Spleen (tissue), 11 donors: ENCODE measurements at regions not wholly inside any gene's neighbourhood (a gene's known extent, or its start where the extent isn't known, plus 50 kb on each side); places are given as distances from the start of the nearest gene placed in this dataset.

Experiments
- DNase-seq: peaks from one replicate; pipeline ENCODE4 v3.0.0-alpha.2; 2020
- H3K27ac ChIP-seq, 8 donors: fragments of 200-600 bp; sonication (generic) in 7 of 8; 1 replicate in 4 of 8; 2 replicates in 4 of 8; pipeline versions ENCODE4 v1.5.0 to v1.8.0; 2016 to 2021; ENCODE audit warnings: inconsistent platforms in 4 of 8, mild to moderate bottlenecking in 4 of 8, moderate library complexity in 1 of 8
- H3K27me3 ChIP-seq, 7 donors: fragments of 200-600 bp; sonication (generic) in 6 of 7; replicated peaks in 1 of 7; 1 replicate in 4 of 7; 2 replicates in 3 of 7; pipeline versions ENCODE4 v1.5.0 to v1.8.0; 2016 to 2021; ENCODE audit warnings: inconsistent platforms in 3 of 7, mild to moderate bottlenecking in 1 of 7
- H3K36me3 ChIP-seq, 6 donors: fragments of 200-600 bp; sonication (generic) in 5 of 6; 1 replicate in 4 of 6; 2 replicates in 2 of 6; pipeline versions ENCODE4 v1.5.0 to v1.8.0; 2016 to 2021; ENCODE audit warnings: inconsistent platforms in 2 of 6
- H3K4me1 ChIP-seq, 6 donors: fragments of 200-600 bp; sonication (generic) in 5 of 6; 1 replicate in 3 of 6; 2 replicates in 3 of 6; pipeline versions ENCODE4 v1.5.0 to v1.8.0; 2016 to 2021; ENCODE audit warnings: inconsistent platforms in 3 of 6
- H3K4me3 ChIP-seq, 8 donors: fragments of 200-600 bp; sonication (generic) in 7 of 8; 1 replicate in 4 of 8; 2 replicates in 4 of 8; pipeline versions ENCODE4 v1.5.0 to v1.8.0; 2016 to 2021; ENCODE audit warnings: inconsistent platforms in 4 of 8, mild to moderate bottlenecking in 4 of 8, moderate library complexity in 2 of 8
- H3K9me3 ChIP-seq, 8 donors: fragments of 200-600 bp; sonication (generic) in 7 of 8; 1 replicate in 4 of 8; 2 replicates in 4 of 8; pipeline versions ENCODE4 v1.5.0 to v1.8.0; 2016 to 2021; ENCODE audit warnings: inconsistent platforms in 4 of 8
- CTCF ChIP-seq, 11 experiments: fragments of 200-600 bp in 7 of 11; fragments of 450-650 bp in 4 of 11; sonication (generic) in 4 of 11; IDR thresholded peaks in 8 of 11; conservative IDR thresholded peaks in 3 of 11; 1 replicate in 7 of 11; 2 replicates in 4 of 11; pipeline versions ENCODE4 v1.4.0 to v1.8.0; 2016 to 2021; ENCODE audit warnings: antibody characterized with exemption in 11 of 11, inconsistent platforms in 4 of 11, mild to moderate bottlenecking in 1 of 11
- POLR2A ChIP-seq, 3 donors: fragments of 450-650 bp; IDR thresholded peaks; one replicate each; pipeline ENCODE4 v1.5.1; 2017; ENCODE audit warnings: antibody characterized with exemption in 3 of 3, mild to moderate bottlenecking in 1 of 3
- POLR2AphosphoS5 ChIP-seq, 3 donors: sonication (generic); formaldehyde crosslinking; IDR thresholded peaks; one replicate each; pipeline ENCODE4 v1.5.1; 2017; ENCODE audit warnings: antibody characterized with exemption in 3 of 3
- WGBS, 5 donors: extraction: QIAGEN DNeasy Blood & Tissue Kit in 3 of 5; methylation state at CpG; one replicate each; pipeline versions ENCODE4 v1.1.5 to v1.1.7; 2013 to 2018; 5-methylcytosine and 5-hydroxymethylcytosine counted together
- intact Hi-C: fragments of 100-400 bp; cut with DNase I; formaldehyde crosslinking; loops from one replicate; pipeline ENCODE4 v1.15.0; 2023; ENCODE audit warnings: low total_unique reads
- donor health status: healthy with polysubstance abuse.
- donor health status: DM: no; HTN: no; CAD: no; lungs with moderate emphysema.
- donor health status: DM: no; HTN: no; CAD: no.
- donor health status: Bipolar disorder and iron deficiency.
- donor health status: healthy.
- donor health status: DM: no; HTN: no; CAD: no.
- donor health status: DM: yes; HTN: yes; CAD: no.

- H3K27ac ChIP-seq = no peak overlapping the region
- no peaks in the 10 kb centered on the region for H3K4me1 ChIP-seq
- intact Hi-C loops = no loop called here
- no peak for TF ChIP-seq CTCF (IDR thresholded peaks at IDR 0.05 in 8 of 11, conservative IDR thresholded peaks at IDR 0.05 in 3 of 11)
- TF ChIP-seq POLR2A (IDR thresholded peaks at IDR 0.05) = no peak
- TF ChIP-seq POLR2AphosphoS5 (IDR thresholded peaks at IDR 0.05) = no peak
- DNase-seq = no peak
- H3K9me3 ChIP-seq = no peaks in the 10 kb centered on the region
- H3K4me3 ChIP-seq = no peak overlapping the region
- H3K36me3 ChIP-seq = no peaks in the 10 kb centered on the region
- no peaks in the 10 kb centered on the region for H3K27me3 ChIP-seq
- WGBS, 5 donors = 80 to 98% (median 88%) methylated on average over 1 of the region's 1 CpG
These were observed 990.2 kb downstream of the STPG2 start for GRCh38 chr4:97153042-97153441.

- intact Hi-C loops = no loop called here
- no peaks in the 10 kb centered on the region for H3K4me1 ChIP-seq
- WGBS, 5 donors = 40 to 63% (median 49%) methylated on average over 1 of the region's 1 CpG
- H3K9me3 ChIP-seq = peaks cover 0 to 18% (median 4%) of the 10 kb centered on the region in 8 donors
- no peaks in the 10 kb centered on the region for H3K36me3 ChIP-seq
- TF ChIP-seq CTCF (IDR thresholded peaks at IDR 0.05 in 8 of 11, conservative IDR thresholded peaks at IDR 0.05 in 3 of 11) = no peak
- TF ChIP-seq POLR2A (IDR thresholded peaks at IDR 0.05) = no peak
- TF ChIP-seq POLR2AphosphoS5 (IDR thresholded peaks at IDR 0.05) = no peak
- H3K27me3 ChIP-seq = no peaks in the 10 kb centered on the region
- DNase-seq = no peak
- no peak overlapping the region for H3K4me3 ChIP-seq
- H3K27ac ChIP-seq = no peak overlapping the region
These were observed 983.7 kb downstream of the STPG2 start for GRCh38 chr4:97159625-97160024.

GRCh38 chr4:97185233-97185632 lies 958.0 kb downstream of the STPG2 start:
- Histone ChIP-seq H3K9me3 (peaks cover 0 to 16% (median 6%) of the 10 kb centered on the region in 8 donors), H3K27ac (no peak overlapping the region), H3K4me3 (no peak overlapping the region), H3K36me3 (no peaks in the 10 kb centered on the region), H3K27me3 (no peaks in the 10 kb centered on the region), H3K4me1 (no peaks in the 10 kb centered on the region)
- no peak for TF ChIP-seq CTCF (IDR thresholded peaks at IDR 0.05 in 8 of 11, conservative IDR thresholded peaks at IDR 0.05 in 3 of 11)
- DNase-seq = no peak
- intact Hi-C loops = no loop called here

GRCh38 chr4:97197106-97197505 lies 946.2 kb downstream of the STPG2 start:
- 77 to 89% (median 86%) methylated on average over 2 of the region's 2 CpGs for WGBS, 5 donors
- intact Hi-C loops = no loop called here
- no peaks in the 10 kb centered on the region for H3K4me1 ChIP-seq
- H3K4me3 ChIP-seq = no peak overlapping the region
- no peak overlapping the region for H3K27ac ChIP-seq
- H3K36me3 ChIP-seq = no peaks in the 10 kb centered on the region
- no peaks in the 10 kb centered on the region for H3K27me3 ChIP-seq
- TF ChIP-seq CTCF (IDR thresholded peaks at IDR 0.05 in 8 of 11, conservative IDR thresholded peaks at IDR 0.05 in 3 of 11) (no peak), POLR2AphosphoS5 (IDR thresholded peaks at IDR 0.05) (no peak), POLR2A (IDR thresholded peaks at IDR 0.05) (no peak)
- DNase-seq = no peak
- H3K9me3 ChIP-seq = no peaks in the 10 kb centered on the region
